Astrocyte (in vitro differentiated cells and primary cell): ENCODE measurements at regions not wholly inside any gene's neighbourhood (a gene's known extent, or its start where the extent isn't known, plus 50 kb on each side); places are given as distances from the start of the nearest gene placed in this dataset.

Experiments used
- DNase-seq: peaks from one replicate; pipeline ENCODE4 v3.0.0-alpha.2; 2010; ENCODE audit warnings: low read depth
- FAIRE-seq: peaks from 2 replicates; lab custom pipeline; 2011; peaks lifted over from hg19 to GRCh38; lab: Jason Lieb, UNC
- H2AFZ ChIP-seq: 2 replicates; pipeline ENCODE4 v1.6.0; 2012; ENCODE audit warnings: low read depth, low read length, inconsistent platforms
- H3K27ac ChIP-seq: 2 replicates; pipeline ENCODE4 v1.5.1; 2011; ENCODE audit warnings: low read depth, low read length, inconsistent platforms
- H3K27me3 ChIP-seq: 2 replicates; pipeline ENCODE4 v1.6.0; 2011; ENCODE audit warnings: low read length, inconsistent platforms; ENCODE audit not compliant: insufficient read depth
- H3K36me3 ChIP-seq: 2 replicates; pipeline ENCODE4 v1.5.1; 2011; ENCODE audit warnings: low read length, inconsistent platforms; ENCODE audit not compliant: insufficient read depth
- H3K4me1 ChIP-seq: 2 replicates; pipeline ENCODE4 v1.5.1; 2011; ENCODE audit warnings: low read length, inconsistent platforms; ENCODE audit not compliant: insufficient read depth
- H3K4me2 ChIP-seq: 2 replicates; pipeline ENCODE4 v1.6.0; 2012; ENCODE audit warnings: low read length, inconsistent platforms
- H3K4me3 ChIP-seq: 2 replicates; pipeline ENCODE4 v1.5.1; 2011; ENCODE audit warnings: low read depth, mild to moderate bottlenecking, low read length, inconsistent platforms; ENCODE audit not compliant: insufficient read depth
- H3K79me2 ChIP-seq: 2 replicates; pipeline ENCODE4 v1.6.0; 2012; ENCODE audit warnings: mild to moderate bottlenecking, low read length, inconsistent platforms; ENCODE audit not compliant: insufficient read depth
- H3K9ac ChIP-seq: 2 replicates; pipeline ENCODE4 v1.6.0; 2012; ENCODE audit warnings: mild to moderate bottlenecking, low read length, inconsistent platforms
- H3K9me3 ChIP-seq: 2 replicates; pipeline ENCODE4 v1.5.1; 2012; ENCODE audit warnings: low read depth, mild to moderate bottlenecking, low read length, inconsistent platforms; ENCODE audit not compliant: insufficient read depth
- H4K20me1 ChIP-seq: 2 replicates; pipeline ENCODE4 v1.6.0; 2012; ENCODE audit warnings: low read length, inconsistent platforms; ENCODE audit not compliant: insufficient read depth
- H3K27ac Mint-ChIP-seq: one replicate; pipeline ENCODE4 v1.8.0; 2021; ENCODE audit warnings: mild to moderate bottlenecking, mixed read lengths; ENCODE audit not compliant: unreplicated experiment
- H3K27me3 Mint-ChIP-seq: one replicate; pipeline ENCODE4 v1.8.0; 2021; ENCODE audit warnings: low read depth, mixed read lengths; ENCODE audit not compliant: unreplicated experiment
- H3K36me3 Mint-ChIP-seq: one replicate; pipeline ENCODE4 v1.8.0; 2021; ENCODE audit warnings: low read depth, mixed read lengths; ENCODE audit not compliant: unreplicated experiment
- H3K4me1 Mint-ChIP-seq: one replicate; pipeline ENCODE4 v1.8.0; 2021; ENCODE audit warnings: low read depth, mixed read lengths; ENCODE audit not compliant: unreplicated experiment
- H3K4me3 Mint-ChIP-seq: one replicate; pipeline ENCODE4 v1.8.0; 2021; ENCODE audit warnings: mild to moderate bottlenecking, moderate library complexity, mixed read lengths; ENCODE audit not compliant: unreplicated experiment
- H3K9me3 Mint-ChIP-seq: one replicate; pipeline ENCODE4 v1.8.0; 2021; ENCODE audit warnings: mild to moderate bottlenecking, mixed read lengths; ENCODE audit not compliant: unreplicated experiment
- CTCF ChIP-seq: IDR thresholded peaks from 2 replicates; pipeline ENCODE4 v1.5.1; 2011; ENCODE audit warnings: low read depth, mild to moderate bottlenecking, inconsistent platforms, low read length, moderate library complexity; ENCODE audit not compliant: insufficient read depth
- EZH2 ChIP-seq: IDR thresholded peaks from 2 replicates; pipeline ENCODE4 v1.6.1; 2012; ENCODE audit warnings: mild to moderate bottlenecking, low read length, inconsistent platforms; ENCODE audit not compliant: insufficient read depth

GRCh38 chr4:24256066-24256465, 328.3 kb downstream of the DHX15 start:
- Mint-ChIP-seq H3K36me3 (no peaks in the 10 kb centered on the region), H3K27me3 (peaks cover 7% of the 10 kb centered on the region), H3K27ac (no peak overlapping the region), H3K9me3 (no peaks in the 10 kb centered on the region), H3K4me3 (no peak overlapping the region), H3K4me1 (peaks cover 8% of the 10 kb centered on the region)
- Histone ChIP-seq H3K9ac (no peak overlapping the region), H3K4me1 (peaks cover 2% of the 10 kb centered on the region), H2AFZ (no peak overlapping the region), H3K36me3 (no peaks in the 10 kb centered on the region), H3K27ac (no peak overlapping the region), H4K20me1 (no peaks in the 10 kb centered on the region), H3K4me2 (no peak overlapping the region), H3K9me3 (no peaks in the 10 kb centered on the region), H3K4me3 (no peak overlapping the region), H3K79me2 (no peaks in the 10 kb centered on the region), H3K27me3 (no peaks in the 10 kb centered on the region)
- no peak for FAIRE-seq
- no peak for DNase-seq
- no peak for TF ChIP-seq CTCF
- no peak for TF ChIP-seq EZH2

GRCh38 chr4:24252121-24252520, 332.2 kb downstream of the DHX15 start:
- FAIRE-seq (no peak), DNase-seq (no peak)
- Histone ChIP-seq H3K4me3 (no peak overlapping the region), H3K36me3 (no peaks in the 10 kb centered on the region), H3K4me1 (no peaks in the 10 kb centered on the region), H3K27ac (no peak overlapping the region), H4K20me1 (no peaks in the 10 kb centered on the region), H2AFZ (no peak overlapping the region), H3K79me2 (no peaks in the 10 kb centered on the region), H3K9me3 (no peaks in the 10 kb centered on the region), H3K4me2 (no peak overlapping the region), H3K9ac (no peak overlapping the region), H3K27me3 (no peaks in the 10 kb centered on the region)
- TF ChIP-seq CTCF (no peak), EZH2 (no peak)
- H3K4me1 Mint-ChIP-seq = peaks cover 10% of the 10 kb centered on the region
- no peaks in the 10 kb centered on the region for H3K9me3 Mint-ChIP-seq
- peaks cover 7% of the 10 kb centered on the region for H3K27me3 Mint-ChIP-seq
- no peaks in the 10 kb centered on the region for H3K36me3 Mint-ChIP-seq
- H3K4me3 Mint-ChIP-seq = no peak overlapping the region
- H3K27ac Mint-ChIP-seq = no peak overlapping the region

- H3K4me1 Mint-ChIP-seq = peaks cover 10% of the 10 kb centered on the region
- DNase-seq (no peak), FAIRE-seq (no peak)
- Histone ChIP-seq H3K9me3 (no peaks in the 10 kb centered on the region), H3K4me2 (no peak overlapping the region), H2AFZ (no peak overlapping the region), H3K36me3 (no peaks in the 10 kb centered on the region), H3K4me1 (no peaks in the 10 kb centered on the region), H3K27me3 (no peaks in the 10 kb centered on the region), H3K9ac (no peak overlapping the region), H4K20me1 (no peaks in the 10 kb centered on the region), H3K79me2 (no peaks in the 10 kb centered on the region), H3K4me3 (no peak overlapping the region), H3K27ac (no peak overlapping the region)
- no peaks in the 10 kb centered on the region for H3K36me3 Mint-ChIP-seq
- H3K4me3 Mint-ChIP-seq = no peak overlapping the region
- TF ChIP-seq EZH2 = no peak
- no peak for TF ChIP-seq CTCF
- no peaks in the 10 kb centered on the region for H3K9me3 Mint-ChIP-seq
- H3K27ac Mint-ChIP-seq = no peak overlapping the region
- peaks cover 7% of the 10 kb centered on the region for H3K27me3 Mint-ChIP-seq
Measured at GRCh38 chr4:24251589-24251988, 332.8 kb downstream of the DHX15 start.
